HG02642 (cell line): ENCODE measurements at regions not wholly inside any gene's neighbourhood (a gene's known extent, or its start where the extent isn't known, plus 50 kb on each side); places are given as distances from the start of the nearest gene placed in this dataset.

Source experiments
- ATAC-seq: cut with Tn5 transposase; IDR thresholded peaks from one replicate; pipeline ENCODE4 v1.9.1; 2021; ENCODE audit warnings: mild to moderate bottlenecking; ENCODE audit not compliant: unreplicated experiment, poor library complexity

DNA sequence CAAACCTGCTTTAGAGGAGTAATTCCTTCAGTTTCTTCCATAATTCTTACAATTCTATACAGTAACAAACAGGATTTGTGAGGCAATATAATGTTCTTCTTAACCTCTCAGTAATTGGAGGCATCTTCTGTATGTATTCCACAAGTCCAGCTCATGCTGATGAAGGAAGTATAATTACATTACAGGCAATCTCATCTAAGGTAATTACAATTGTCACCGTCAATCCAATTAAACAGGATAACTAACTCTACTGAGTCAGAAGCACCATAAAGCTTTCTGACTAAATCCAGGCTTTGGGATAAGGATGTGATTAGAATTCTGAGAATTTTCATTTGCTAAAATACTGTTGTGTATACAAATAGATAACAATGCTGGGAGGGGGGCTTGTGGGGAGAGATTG lies 115.2 kb upstream of the SEMA6D start:
- ATAC-seq: no peak

DNA sequence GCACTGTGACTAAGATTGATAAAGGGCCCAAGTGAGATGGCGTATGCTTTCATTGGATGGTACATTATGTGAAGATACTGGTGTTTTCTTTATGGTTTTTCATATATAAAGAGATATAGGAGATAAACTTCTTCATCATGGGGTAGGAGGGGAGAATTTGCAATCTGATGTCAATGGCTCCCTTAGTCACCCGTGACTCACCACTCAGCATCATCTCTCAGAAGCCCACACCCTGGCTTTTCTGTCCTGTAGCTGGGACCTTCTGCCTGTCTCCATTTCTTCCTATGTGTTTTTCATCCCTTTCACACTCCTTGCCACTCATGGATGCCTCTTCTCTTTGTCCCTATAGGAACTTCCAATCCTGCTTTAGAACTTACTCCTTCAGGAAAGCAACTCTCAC lies 114.3 kb upstream of the SEMA6D start:
- no peak for ATAC-seq

DNA sequence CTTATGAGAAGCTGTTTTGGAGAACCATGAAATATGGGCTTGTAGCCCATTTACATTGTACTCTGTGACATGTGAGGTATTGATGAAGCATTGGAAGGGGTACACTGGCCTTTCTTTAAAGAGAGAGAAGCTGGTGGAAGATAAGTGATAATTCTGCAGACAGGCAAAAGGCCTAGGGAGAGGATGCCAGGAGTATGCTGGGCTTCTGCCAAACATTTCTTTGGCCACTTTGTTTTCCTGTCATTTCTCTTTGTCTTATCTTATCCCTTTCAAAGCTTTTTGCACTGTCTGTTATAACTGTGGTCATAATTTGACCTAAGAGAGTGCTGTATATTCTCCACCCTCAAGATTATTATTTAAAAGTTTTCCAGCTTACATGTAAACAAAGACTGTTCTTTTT lies 109.6 kb upstream of the SEMA6D start:
- no peak for ATAC-seq

DNA sequence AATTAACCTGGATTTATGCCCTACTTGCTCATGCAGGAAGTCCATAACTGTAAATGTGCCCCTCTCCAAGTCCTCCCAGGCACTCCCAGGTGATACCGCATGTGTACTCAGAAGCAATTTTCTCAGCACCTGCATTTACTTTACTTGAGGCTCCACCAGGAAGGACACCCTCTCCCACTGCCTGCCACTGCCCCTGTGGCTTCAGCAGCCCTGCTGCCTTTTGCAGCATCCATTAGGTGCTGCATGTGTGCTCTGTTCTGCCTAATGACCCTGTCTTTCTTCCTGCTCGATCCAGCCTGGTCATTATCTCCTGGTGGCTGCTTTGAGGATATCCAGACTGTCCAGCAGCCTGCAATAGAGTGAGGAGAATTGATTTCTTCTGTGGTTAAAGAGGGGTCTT lies 107.6 kb upstream of the SEMA6D start:
- no peak for ATAC-seq

DNA sequence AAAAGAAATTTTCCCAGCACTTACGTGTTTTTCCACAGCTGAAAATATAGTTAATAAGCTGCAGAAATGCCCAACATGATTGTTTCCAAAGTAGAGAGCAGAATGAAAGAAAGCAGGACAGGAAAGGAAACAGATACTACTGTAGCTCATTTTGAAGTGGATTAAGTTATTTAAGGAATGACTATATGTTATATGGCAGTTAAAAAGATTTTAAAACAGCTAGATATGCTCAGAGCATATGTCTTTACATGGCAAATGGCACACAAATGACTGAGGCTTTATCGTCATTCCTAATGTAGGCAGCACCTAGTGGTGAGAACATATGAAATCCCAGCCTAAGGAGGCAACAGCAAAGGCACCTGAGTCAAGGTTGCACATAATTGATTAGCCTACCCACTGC lies 106.6 kb upstream of the SEMA6D start:
- ATAC-seq: no peak

DNA sequence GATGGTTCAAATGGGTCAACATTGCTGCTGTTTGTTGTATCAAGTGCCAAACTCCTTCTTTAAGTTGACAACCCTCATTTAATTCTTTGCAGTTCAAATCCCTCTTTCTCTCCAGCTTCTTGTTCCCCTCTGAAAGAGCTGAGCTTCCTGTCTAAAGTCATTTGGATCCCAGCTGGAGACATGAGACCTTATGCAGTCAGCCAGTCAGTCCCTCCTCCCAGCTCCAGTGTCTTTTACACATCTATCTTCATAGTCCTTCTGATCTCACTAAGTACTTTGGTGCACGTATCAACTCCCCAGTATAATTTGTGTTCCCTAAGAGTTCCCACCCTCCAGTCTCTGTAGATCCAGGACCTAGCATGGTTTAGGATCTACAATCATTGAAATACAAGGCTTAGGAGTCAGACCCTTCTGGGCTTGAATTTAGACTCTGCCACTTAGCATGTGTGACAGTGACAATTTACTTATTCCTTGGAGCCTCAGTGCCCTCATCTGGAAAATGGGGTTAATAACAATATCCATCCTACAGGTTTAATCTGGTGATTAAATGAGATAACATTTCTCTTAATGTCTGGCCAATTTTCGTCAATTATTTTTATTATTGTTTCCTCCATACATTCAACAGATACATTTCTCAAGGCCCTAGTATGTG lies 102.8 kb upstream of the SEMA6D start:
- no peak for ATAC-seq

DNA sequence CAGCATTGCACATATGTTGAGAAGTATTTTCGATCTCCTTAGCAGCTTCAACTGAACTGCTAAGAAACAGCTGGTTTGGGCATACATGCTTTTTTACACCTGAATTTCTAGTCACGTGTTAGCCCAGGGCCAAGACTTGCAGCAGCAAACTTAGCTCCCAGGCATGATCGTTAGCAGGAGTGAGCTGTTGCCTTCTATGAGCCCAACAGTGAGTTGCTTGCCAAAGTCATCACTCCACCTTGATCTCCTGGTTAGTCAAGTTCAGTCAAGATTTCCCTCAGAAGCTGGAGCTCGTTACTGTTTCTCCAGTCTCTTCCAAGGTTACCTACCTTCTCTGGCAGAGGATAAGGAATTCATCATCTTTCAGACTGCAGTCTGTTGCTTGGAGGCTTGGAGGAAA lies 100.4 kb upstream of the SEMA6D start:
- ATAC-seq: no peak

DNA sequence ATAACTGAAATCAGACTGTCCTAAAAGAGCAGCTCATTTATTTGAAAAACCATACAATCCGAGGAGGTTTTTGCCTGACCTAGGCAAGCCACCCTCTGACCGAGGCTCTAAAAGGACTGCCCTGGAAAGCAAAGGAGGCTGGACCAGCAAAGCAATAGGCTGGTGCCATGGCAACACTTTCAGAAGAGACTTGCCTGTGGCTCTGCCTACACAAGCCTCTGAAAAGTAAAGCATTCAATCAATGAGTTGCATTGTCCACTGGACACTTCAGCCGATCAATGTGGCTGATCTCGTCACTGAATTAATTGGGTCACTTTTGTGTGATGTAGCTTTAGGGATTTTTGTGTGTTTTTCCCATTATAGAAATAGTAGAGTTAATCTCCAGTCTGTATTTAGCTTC lies 99.1 kb upstream of the SEMA6D start:
- ATAC-seq: no peak

DNA sequence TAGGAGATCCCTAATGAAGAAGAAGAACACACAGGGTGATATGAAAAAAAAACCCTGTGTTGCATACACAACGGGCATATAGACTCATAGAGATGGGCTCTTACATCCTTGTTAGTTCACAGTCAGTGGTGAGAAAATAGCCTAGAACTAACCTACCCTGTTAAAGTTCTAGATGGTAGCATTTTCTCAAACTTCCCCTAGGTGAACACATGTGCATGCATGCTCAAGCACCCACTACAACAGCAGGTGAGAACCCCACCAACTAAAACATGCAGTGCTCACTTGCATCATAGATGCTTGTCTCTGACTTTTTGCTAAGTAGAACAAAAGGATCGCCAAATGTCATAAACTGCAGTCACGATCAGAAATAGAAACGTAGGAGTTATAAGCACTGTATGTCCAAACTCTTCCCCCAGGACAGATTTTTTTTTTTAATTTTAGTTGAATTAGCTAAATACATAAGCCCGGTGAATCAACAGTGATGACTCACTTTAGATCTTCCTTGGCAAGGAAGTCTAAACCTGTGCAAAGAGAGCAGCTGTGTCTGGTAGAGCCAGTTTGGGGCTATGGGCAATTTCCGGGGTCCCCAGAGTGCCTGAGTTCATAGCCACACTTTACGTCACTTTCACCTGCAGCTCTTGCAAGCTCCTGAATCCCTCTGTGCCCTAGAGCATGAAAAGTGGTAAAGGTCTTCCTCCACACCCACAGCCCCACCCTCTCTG lies 96.2 kb upstream of the SEMA6D start:
- no peak for ATAC-seq

DNA sequence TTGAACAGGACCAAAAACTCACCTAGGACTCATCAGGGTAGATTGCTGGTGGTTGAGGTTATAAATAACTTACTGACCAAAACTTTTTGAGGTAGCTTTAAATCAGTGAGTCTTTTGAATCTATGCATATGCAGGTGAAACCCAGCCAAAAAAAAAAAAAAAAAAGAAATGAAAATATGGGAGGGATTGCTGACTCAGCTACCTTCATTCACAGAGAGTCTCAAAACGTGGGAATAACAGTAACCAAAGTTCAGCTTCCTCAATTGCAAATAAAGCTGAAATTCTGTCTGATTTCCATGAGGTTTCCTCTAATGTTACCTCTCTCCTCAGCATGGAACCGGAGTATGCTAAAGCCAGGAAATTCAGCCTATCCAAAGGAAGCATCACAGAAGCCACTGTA lies 95.2 kb upstream of the SEMA6D start:
- no peak for ATAC-seq

DNA sequence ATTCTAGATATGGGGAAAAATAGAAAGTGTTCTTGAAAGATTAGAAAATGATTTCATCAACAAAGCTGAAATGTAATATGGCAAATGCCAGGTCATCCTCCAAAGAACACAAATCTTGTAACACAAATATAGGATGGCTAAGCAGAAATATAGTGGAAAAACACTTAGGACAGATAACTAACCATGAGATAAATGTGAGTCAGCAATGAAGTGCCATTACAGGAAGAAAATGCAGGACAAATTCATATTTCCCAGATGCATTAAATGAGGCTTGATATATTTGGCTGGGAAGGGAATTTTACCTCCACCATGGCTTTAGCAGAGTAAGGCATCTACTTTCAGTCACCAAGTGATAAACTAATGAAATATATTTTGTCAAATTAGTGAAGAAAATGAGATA lies 92.8 kb upstream of the SEMA6D start:
- no peak for ATAC-seq

DNA sequence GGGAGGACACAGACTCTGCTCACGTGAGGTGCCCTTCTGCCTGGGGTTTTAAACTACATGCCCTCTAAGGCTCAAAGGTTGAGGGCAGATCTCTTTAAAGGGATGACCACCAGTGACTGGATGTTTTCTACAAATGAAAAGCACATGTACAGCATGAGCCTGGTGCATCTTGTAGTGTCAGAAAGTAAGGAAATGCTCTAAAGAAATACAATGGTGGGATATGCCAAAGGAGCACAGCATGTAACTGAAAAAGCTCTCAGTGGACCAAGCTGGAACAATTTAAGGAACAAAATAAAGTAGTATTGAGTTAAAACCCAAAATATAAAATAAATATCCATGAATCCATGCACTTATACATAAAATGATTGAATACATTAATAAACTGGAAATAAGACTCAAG lies 78.3 kb upstream of the SEMA6D start:
- ATAC-seq: no peak

DNA sequence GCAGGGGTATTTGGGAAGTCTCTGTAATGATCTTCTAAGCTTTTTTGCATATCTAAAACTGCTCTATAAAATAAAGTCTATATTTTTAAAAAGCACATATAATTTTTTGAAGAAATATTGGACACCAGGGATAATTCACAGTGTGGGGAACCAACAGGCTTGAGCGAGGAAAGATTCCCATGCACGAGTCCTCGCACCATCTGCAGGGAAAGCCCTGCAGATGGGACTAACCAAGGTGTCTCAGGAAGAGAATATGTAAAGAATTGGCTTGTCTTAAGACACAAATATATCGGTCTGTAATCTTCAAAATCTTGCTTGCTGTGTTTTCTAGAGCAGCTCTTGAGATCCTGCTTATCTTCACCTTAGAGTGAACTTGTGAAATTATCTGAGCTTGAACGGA lies 77.2 kb upstream of the SEMA6D start:
- no peak for ATAC-seq

DNA sequence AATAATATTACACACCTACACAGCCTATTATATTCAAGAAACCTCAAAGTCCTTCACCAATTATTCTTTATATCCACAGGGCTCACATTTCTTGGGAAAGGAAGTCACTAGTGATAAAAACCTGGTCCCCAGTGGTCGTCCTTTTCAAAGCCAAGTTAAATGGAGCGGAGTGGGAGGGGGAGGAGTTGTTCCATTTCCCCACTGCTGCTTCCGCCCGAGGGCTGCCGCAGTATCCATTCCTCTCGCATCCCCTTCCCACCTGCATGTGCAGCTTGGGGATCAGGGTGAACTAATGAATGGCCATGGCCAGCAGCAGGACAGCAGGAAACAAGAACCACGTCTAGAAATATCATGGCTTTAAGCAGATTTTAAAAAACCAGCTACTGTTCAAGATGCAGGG lies 76.4 kb upstream of the SEMA6D start:
- no peak for ATAC-seq

DNA sequence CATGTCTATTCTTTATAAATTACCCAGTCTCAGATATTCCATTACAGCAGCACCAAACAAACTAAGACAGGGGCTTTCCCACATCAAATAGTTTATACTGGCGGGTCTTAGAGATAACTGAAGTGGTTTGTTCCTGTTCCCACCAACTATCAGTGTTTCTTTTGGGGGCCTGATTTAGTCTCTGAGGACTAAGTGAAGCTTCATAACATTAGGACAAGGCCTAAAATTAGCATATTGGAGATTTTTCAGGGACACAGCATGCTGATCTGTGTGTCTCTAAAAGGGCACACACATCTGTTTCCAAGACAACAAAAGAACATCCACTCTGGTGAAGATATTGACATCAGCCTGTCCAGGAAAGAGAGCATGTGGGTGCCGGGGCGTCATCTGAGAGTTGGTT lies 72.6 kb upstream of the SEMA6D start:
- no peak for ATAC-seq

DNA sequence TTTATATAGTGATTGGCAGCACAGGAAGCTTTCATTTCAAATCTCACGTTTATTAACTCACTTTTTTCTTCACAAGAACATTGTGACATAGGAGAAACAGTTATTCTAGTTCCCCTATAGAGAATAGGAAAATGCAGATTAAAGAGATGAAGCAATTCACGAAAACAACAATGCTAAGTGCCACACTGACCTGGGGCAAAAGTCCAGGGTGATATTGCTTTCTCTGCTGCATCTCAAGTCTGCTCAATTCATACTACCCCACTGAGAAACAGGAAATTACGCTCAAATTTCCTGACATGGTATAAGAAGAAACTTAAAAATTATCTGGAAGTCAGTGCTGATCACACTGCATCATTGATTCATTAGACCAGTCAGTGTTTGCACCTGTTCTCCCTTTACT lies 66.7 kb upstream of the SEMA6D start:
- ATAC-seq: no peak

DNA sequence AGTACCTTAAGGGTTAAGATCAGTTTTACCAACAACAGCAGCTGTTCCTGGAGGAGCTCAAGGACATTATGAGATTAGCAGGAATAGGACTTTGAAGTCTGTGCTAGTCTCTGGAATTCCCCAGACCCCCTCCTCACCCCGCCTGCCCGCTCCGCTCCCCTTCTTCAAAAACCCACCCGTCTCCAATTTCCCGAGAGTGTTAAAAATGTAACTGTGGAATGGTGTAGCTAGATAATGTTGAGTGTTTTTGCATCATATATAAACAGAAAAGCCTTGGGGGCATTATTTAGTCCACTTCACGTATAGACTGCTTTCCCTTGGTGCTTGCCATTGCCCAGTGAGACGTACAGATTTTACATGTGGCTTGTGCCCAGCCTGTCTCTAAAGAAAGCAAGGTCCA lies 65.0 kb upstream of the SEMA6D start:
- ATAC-seq: no peak

DNA sequence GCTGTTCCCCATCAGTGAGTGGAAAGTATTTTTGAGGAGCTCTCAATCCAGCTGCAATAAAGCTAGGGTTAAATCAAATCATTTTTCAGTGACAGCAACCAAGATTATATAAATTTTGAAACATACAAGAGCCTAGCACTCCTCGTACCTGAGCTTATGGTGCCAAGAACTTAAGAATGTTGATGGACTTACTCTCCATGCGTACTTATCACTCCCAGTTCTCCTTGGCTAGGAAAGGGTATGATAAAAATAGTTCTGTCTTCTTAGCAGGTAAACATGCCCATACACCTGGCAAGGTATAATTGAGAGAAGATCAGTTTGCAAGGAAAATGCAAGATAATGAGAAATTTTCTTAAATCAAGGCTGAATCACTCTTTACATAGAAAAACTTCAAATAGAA lies 64.5 kb upstream of the SEMA6D start:
- no peak for ATAC-seq

DNA sequence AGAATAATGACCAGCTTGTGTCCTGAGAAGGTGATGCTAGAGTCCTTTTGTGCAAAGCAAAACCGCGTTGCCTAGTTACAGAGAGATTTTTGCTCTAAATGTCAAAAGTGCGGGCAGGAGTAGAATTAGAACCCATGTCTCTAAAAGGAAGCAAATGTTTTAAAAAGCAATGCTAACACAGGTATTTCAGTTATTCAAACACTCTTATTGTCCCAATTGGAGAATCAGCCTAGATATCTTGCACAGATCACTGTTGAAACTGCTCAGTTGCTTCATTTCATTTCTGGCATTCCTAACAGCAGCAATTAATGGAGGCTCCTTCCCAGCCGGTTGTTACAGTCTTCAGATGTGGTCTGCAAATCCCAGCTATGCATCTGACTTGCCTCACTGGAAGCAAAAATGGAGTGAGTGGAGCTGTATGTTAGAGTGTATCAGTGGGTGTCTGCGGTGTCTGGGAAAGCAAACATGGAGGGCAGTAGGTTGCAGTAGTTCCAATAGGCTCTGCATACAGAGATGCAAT lies 55.6 kb upstream of the SEMA6D start:
- no peak for ATAC-seq

DNA sequence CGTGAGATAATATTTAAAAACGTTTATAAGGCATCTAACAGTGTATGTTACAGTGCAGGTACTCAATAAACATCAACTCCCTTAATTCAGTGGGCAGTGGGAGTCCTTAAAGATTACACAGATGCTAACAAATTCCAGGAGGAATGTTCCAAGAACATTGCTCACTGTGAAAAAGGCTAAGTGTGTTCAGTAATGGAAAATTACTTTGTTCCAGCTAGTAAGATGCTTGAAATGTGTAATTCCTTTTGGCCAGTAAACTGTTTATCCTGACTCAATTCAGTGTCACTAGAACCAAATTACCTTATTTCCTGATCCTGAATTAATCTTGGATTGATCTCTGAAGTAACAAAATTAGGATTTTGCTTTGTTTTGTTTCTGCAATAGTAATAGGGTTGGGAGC lies 54.2 kb upstream of the SEMA6D start:
- no peak for ATAC-seq
